ENCODE measurements at regions not wholly inside any gene's neighbourhood (a gene's known extent, or its start where the extent isn't known, plus 50 kb on each side); places are given as distances from the start of the nearest gene placed in this dataset.

GRCh38 chr15:69743091-69743490 lies 290.5 kb downstream of the RPLP1 start:
- DNase-seq (ENCODE audit: low read depth), result no peak

DNA sequence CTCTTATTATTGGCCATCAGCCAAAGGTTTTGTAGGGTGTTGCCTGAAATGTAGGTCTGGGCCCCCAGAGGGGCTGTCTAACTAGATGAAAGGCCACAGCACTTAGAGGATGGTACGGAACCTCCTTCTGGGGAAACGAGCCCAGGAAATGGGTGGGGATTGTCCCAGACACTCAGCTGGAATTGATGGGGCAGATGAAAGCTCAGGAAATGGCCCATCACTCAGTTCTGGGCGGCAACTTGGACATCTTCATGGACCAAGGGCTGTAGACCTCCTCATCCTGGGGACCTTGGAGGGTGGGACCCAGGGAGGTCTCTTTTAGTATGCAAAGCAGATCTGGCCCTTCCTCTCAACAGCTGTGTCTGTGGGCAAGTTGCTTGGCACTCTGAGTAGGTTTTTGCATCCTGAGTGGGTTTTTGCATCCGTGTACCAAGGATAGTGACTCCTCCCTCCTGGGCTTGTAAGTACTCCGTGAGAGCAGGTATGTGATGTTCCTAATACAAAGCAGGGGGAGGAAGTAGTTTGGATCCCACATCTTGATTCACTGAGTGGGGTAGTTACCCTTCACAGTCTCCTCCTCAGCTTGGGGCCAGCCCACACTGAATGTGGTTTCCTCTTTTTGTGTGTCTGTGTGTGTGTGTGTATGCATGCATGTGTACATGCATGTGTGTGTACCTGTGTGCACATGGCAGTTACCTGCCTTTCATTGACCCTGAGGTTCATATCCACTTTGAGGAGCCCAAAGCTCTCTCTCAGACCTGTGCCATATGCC lies 292.0 kb downstream of the RPLP1 start:
- no peak for DNase-seq (ENCODE audit: low read depth)

- DNase-seq (ENCODE audit: low read depth), result no peak
These were observed 294.6 kb downstream of the RPLP1 start for GRCh38 chr15:69747193-69747592.

DNA sequence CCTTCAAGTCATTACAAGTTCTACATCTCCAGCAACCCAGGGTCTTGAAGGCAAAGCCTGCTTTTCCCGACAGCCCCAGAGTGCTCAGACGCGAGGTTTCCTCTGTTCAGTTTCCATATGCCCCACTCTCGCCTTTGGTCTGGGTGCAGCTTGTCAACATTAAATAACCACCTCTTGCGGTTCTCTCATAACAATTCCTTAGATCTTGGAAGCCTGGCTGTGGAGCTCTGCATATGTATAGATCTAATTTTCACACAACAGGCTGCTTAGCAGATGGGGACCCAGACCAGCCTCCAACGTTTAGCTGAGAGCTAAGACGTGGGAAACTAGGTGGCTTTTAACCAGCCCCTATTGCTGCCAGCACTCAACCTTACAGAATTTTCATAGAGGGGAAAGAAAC lies 295.5 kb downstream of the RPLP1 start:
- DNase-seq (ENCODE audit: low read depth), result no peak

GRCh38 chr15:69748576-69749185 lies 296.1 kb downstream of the RPLP1 start:
- DNase-seq (ENCODE audit: low read depth), result no peak

DNA sequence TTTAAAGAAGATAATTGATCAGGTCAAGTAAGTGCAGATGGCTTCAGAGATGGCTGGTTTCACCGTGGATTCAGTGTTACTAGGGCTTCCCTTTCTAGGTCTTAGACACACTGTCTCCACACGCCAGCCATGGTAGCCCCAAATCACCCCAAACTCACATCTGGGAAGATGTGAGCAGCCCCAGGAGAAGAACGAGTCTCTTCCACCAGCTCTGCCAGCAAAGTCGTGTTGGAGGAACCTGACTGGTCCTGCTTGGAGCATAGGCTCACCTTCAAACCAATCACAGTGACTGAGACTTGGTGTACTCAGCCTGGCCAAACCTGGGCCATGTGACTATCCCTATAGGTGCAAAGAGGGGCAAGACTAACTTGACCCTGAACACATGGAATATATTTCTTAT lies 296.7 kb downstream of the RPLP1 start:
- DNase-seq (ENCODE audit: low read depth), result no peak

GRCh38 chr15:69749797-69750196 lies 297.2 kb downstream of the RPLP1 start:
- DNase-seq (ENCODE audit: low read depth), result no peak

DNA sequence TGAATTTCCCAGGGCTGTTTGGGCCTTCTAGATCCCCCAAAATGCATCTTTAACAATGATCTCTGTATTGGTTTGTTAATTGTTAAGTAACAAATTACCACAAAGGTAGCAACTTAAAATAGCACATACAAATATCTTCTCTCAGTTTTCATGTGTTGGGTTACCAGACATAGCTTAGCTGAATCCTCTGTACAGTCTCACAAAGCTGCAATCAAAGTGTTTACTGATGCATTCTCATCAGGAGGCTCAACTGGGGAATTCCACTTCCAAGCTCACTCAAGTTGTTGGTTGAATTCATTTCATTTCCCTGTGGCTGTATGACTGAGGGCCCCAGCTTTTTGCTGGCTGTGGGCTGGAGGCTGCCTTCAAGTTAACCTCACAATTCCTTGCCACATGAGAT lies 297.6 kb downstream of the RPLP1 start:
- DNase-seq (ENCODE audit: low read depth), result no peak

GRCh38 chr15:69751147-69751546 lies 298.5 kb downstream of the RPLP1 start:
- DNase-seq (ENCODE audit: low read depth), result no peak

GRCh38 chr15:69751566-69751965 lies 298.9 kb downstream of the RPLP1 start:
- no peak for DNase-seq (ENCODE audit: low read depth)

- DNase-seq (ENCODE audit: low read depth), result no peak
These were observed 301.2 kb downstream of the RPLP1 start for GRCh38 chr15:69753867-69754266.

DNA sequence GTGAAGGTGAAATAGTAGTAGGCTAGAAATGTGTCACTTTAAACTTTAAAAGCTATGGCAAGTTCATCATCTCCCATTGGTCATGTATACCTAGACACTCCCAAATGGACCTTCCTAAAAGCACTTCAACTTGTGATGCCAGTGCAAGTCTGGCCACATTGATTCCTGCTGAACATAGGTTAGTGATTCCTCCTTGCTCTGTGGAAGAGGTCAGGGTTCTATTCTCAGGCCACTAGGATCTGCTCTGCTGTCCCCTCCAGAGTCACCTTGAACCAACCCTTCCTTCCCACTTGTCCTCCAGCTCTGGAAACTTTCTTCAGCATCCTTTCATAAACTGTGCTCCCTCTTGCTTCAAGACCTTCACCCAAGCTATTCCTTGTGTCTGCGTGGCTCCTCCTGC lies 301.7 kb downstream of the RPLP1 start:
- DNase-seq (ENCODE audit: low read depth), result no peak

GRCh38 chr15:69755551-69756310 lies 303.1 kb downstream of the RPLP1 start:
- peak; percentile 78 for DNase-seq (ENCODE audit: low read depth)

DNA sequence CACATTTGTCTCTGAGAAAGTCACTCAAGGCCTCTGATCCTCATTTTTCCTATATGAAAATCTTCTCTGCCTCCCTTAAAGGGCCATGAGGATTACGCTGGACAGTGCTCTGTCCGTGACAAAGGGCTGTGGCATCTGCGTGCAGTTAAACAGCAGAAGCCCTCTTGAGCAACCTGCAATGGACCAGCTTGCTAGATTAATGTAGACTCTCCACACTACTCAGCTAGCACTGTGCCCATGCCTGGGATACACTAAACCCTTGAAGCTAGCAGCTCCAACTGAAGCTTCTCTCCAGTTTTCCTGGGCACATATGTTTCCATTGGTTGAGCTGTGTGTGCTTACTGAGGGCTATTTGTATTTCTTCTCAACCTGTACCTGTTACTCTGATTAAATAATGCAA lies 303.8 kb downstream of the RPLP1 start:
- no peak for DNase-seq (ENCODE audit: low read depth)

GRCh38 chr15:69757186-69757585 lies 304.6 kb downstream of the RPLP1 start:
- DNase-seq (ENCODE audit: low read depth), result peak; percentile 67

GRCh38 chr15:69758291-69758771 lies 305.7 kb downstream of the RPLP1 start:
- no peak for DNase-seq (ENCODE audit: low read depth)

DNA sequence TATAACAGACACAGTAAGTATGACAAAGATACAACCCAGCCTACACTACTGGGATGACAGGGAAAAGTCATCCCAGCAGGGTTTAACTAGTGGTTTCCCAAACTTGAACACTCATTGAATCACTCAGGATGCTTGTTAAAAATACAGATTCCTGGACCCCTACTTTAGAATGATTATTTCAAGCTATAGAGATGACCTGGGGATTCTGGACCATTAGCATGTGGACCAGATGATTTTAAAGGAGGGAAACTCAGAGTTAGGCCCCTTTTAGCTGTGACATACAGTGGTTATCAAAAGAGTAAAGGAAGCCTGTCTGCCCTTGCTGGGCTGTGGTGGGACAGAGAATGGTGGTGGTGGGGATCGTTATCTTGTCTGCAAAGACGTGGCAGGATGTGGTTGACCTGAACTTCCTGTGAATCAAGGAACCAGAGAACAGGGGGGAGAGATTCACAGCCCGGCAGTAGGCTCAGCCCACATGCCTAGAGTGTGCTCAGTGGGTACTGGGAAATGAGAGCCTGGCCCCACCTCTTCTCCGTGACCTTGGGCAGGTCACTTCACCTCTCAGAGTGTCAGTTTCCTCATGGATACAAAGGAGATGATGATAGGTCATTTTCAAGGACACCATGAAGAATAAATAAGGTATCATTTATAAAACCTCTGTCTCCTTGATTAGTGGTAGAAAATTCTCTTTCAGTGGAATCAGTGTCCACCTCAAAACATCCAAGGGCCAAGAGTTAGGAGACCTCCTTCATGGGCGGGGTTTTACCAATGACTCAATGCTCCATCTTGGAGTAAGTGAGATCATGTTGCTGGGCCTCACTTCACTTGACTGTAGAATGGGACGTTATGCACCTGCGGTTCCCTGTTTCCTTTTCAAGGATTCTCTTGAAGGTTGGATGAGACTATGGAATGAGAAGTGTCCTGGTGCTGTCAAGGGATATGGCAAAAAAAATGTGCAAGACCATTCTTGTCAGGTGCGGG lies 306.5 kb downstream of the RPLP1 start:
- DNase-seq (ENCODE audit: low read depth), result peak; percentile 85

DNA sequence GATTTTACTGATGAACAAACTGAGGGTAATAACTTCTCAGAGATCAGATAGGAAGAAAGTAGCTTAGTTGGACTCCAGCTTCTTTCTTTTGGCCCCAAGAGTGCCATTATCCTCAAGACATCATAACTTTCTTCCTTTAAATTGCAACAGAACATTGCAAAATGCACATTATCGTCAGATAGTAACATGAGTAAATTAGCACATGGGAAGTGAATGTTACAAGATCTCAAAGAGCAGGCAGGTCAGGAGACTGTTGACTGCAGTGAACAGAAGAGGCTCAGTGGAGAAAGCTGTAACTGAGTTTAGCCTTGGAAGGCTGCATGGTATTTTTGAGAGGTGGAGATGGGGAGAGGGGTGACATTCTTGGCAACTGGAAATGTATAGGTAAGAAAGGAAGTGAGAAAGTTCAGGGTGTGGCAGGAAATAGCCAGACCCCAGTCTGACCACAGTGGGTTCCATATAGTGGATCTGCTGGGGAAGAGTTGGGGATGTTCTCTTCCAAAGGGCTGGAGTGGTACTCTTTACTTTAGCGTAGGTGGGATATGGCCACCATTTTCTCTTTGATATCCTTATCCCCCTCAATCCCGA lies 307.7 kb downstream of the RPLP1 start:
- DNase-seq (ENCODE audit: low read depth), result no peak

- peak; percentile 81 for DNase-seq (ENCODE audit: low read depth)
These were observed 308.4 kb downstream of the RPLP1 start for GRCh38 chr15:69760890-69761568.

- DNase-seq (ENCODE audit: low read depth), result no peak
These were observed 309.9 kb downstream of the RPLP1 start for GRCh38 chr15:69762373-69763148.

Data from activated T-cell treated with anti-CD3 and anti-CD28 coated beads for 24 hours (primary cell).